ENCODE measurements at regions not wholly inside any gene's neighbourhood (a gene's known extent, or its start where the extent isn't known, plus 50 kb on each side); places are given as distances from the start of the nearest gene placed in this dataset.

DNA sequence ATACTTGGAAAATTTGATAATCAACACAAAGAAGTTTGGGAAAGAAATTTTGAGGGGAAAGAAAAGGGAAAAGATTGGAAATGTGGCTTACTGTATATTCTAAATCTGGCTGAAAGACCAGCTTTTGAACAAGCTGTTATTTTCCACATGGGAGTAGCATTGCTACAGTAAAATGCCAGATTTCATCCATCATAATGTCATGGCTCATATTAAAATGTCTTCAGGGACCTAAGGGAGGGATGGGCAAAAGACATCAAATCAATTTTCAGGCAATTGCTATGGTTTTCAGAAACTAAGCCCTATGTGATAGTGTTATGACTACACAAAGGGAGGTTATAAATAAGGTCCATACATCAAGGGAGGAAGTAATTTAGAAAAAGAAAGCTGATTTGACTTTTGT is 1116.9 kb upstream of the CELF2 start:
- DNase-seq (ENCODE audit: low read depth) = no peak
- H3K4me3 ChIP-seq (ENCODE audit: low read depth, low read length) = no peak overlapping the region
- TF ChIP-seq, protein P1, sequence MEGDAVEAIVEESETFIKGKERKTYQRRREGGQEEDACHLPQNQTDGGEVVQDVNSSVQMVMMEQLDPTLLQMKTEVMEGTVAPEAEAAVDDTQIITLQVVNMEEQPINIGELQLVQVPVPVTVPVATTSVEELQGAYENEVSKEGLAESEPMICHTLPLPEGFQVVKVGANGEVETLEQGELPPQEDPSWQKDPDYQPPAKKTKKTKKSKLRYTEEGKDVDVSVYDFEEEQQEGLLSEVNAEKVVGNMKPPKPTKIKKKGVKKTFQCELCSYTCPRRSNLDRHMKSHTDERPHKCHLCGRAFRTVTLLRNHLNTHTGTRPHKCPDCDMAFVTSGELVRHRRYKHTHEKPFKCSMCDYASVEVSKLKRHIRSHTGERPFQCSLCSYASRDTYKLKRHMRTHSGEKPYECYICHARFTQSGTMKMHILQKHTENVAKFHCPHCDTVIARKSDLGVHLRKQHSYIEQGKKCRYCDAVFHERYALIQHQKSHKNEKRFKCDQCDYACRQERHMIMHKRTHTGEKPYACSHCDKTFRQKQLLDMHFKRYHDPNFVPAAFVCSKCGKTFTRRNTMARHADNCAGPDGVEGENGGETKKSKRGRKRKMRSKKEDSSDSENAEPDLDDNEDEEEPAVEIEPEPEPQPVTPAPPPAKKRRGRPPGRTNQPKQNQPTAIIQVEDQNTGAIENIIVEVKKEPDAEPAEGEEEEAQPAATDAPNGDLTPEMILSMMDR (conservative IDR thresholded peaks at IDR 0.05; ENCODE audit: low read depth, low read length) = no peak

DNA sequence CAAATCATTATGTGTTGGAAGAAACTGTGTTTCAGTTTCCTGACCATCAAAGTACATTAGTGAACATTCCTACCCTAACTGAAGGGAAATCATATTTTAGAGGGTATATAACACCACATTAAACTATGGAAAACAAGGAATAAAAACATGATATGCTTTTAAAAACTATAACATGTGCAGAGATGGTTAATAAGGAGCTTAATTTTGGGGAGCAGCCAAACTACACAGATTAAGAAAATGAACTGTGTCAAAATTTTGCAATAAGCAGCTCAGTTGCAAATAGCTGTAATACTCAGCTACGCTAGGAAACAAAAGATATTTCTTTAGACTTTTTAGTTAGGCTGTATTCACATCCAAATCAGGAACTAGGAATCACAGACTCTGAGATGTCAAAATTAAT is 1115.7 kb upstream of the CELF2 start:
- TF ChIP-seq, protein P1 (conservative IDR thresholded peaks at IDR 0.05; ENCODE audit: low read depth, low read length) = no peak
- no peak for DNase-seq (ENCODE audit: low read depth)
- no peak overlapping the region for H3K4me3 ChIP-seq (ENCODE audit: low read depth, low read length)

DNA sequence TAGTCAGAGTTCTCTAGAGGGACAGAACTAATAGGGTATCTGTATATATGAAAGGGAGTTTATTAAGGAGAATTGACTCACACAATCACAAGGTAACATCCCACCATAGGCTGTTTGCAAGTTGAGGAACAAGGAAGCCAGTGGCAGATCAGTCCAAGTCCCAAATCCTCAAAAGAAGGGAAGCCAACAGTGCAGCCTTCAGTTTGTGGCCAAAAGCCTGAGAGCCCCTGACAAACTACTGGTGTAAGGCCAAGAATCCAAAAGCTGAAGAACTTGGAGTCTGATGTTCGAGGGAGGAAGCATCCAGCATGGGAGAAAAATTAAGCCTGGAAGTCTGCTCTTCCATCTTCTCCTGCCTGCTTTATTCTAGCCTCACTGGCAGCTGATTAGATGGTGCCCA is 1107.2 kb upstream of the CELF2 start:
- DNase-seq (ENCODE audit: low read depth) = no peak
- TF ChIP-seq, protein P1 (conservative IDR thresholded peaks at IDR 0.05; ENCODE audit: low read depth, low read length) = no peak

DNA sequence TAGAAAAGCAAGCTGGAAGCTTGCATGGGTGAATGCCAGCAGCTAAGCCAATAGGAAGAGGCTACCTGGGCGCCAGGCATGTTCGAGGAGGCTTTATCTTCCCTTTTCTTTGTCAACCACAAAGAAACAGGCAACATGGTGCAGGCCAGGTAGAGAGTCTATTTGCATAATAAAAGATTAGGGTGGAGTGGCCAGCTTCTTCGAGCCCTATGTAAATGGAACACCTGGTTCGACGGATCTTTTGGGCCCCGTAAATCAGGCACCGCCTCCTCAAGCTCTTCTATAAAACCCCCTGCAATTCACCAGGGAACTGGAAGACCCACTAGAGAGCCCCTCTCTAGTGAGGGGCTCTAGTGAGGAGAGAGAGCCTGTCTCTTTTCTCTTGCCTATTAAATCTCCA is 1106.2 kb upstream of the CELF2 start:
- DNase-seq (ENCODE audit: low read depth) = no peak
- H3K4me3 ChIP-seq (ENCODE audit: low read depth, low read length) = no peak overlapping the region
- TF ChIP-seq, protein P1 (conservative IDR thresholded peaks at IDR 0.05; ENCODE audit: low read depth, low read length) = no peak

More for the DNA sequence above, 1107.2 kb upstream of the CELF2 start:
- H3K4me3 ChIP-seq (ENCODE audit: low read depth, low read length) = no peak overlapping the region

DNA sequence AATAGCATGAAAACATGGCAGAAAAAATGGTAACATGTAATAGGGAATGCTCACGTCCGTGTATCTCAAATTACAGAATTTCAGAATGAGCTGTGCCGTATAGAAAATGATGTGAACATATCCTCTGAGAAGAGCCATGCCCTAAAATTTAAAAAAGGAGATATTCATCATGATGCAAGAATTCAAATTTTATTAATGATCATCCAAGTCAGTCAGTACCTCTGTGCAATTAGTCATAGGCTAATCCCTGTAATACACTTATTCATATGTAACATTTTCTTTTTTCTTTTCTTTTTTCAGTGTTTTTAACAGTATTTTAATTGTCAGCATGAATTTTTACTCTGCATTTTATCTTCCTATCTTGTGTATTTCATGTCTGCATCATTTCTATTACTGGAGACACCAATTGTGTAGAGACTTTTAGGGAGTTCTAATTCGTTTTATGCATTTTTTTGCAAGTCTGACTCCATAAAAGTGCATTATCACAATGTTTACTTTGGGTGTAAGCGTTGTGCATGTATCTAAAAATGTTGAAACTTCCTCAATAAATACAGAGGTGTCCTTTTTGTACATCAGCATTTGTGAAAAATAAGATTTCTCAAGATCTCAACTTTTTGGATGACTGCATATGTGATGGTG is 1103.7 kb upstream of the CELF2 start:
- TF ChIP-seq, protein P1 (conservative IDR thresholded peaks at IDR 0.05; ENCODE audit: low read depth, low read length) = no peak
- DNase-seq (ENCODE audit: low read depth) = no peak
- no peak overlapping the region for H3K4me3 ChIP-seq (ENCODE audit: low read depth, low read length)

DNA sequence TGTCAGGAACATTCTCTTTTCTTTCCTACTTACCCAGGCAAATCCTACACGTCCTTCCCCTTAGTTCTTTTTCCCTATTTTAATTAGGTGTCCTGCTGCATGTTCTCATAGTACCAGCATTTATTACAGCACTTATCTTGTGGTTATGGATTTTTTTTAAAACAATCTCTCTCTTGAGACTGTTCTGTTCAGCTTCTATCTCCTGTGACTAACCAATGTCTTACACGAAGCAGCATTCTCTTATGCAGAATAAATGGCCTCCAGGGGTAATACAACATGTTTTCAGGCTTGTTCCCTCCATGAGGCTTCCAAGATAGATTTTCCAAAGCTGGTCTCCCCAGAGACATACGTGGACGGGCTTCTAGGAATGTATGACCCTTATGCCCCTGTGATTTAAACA is 1096.1 kb upstream of the CELF2 start:
- DNase-seq (ENCODE audit: low read depth) = no peak
- TF ChIP-seq, protein P1 (conservative IDR thresholded peaks at IDR 0.05; ENCODE audit: low read depth, low read length) = no peak
- no peak overlapping the region for H3K4me3 ChIP-seq (ENCODE audit: low read depth, low read length)

DNA sequence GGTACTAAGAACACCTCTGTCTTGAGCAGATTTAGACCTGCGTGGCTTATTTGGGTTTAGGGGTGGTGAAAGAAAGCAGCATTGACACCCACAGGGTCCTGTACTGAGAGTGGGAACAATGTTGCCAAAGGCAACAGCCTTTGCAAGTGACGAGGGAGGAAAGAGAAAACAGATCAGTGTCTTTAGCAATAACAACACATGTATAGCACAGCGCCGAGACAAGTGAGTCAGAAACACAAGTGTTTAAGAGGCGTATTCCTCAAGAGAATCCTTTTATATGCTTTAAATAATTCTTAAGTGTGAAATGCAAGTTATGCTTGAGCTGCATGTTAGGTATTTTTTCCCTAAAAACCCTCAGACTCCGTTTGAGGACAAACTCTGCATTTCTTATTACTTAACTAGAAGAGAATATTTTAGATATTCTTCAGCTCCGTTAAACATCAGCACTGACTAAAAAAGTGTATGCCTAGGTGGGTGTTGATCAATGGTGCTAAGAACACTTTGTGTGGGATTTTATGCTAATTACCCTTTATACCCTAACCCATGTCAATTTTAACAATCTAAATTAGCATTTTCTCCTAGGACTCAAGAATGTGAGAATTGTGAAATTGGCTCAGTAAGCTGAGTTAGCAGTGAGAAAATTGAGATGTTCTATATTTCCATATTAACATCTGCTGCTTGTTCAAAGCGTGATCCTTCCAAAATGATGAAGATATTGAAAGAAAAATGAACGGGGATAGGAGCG is 1095.4 kb upstream of the CELF2 start:
- TF ChIP-seq, protein P1 (conservative IDR thresholded peaks at IDR 0.05; ENCODE audit: low read depth, low read length) = no peak
- no peak overlapping the region for H3K4me3 ChIP-seq (ENCODE audit: low read depth, low read length)
- DNase-seq (ENCODE audit: low read depth) = no peak

Measured in choroid plexus epithelial cell (primary cell).